ENCODE measurements at regions not wholly inside any gene's neighbourhood (a gene's known extent, or its start where the extent isn't known, plus 50 kb on each side); places are given as distances from the start of the nearest gene placed in this dataset.

GRCh38 chr1:37137014-37137413 lies 102.7 kb upstream of the GRIK3 start:
- H3K36me3 Mint-ChIP-seq, result no peaks in the 10 kb centered on the region
- peaks cover 5% of the 10 kb centered on the region for H3K27me3 Mint-ChIP-seq
- no peaks in the 10 kb centered on the region for H3K4me1 Mint-ChIP-seq
- no peak for ATAC-seq (ENCODE audit: low read depth)
- no peak for DNase-seq
- H3K4me3 Mint-ChIP-seq, result no peak overlapping the region
- POLR2A ChIA-PET, result no interaction called here
- H3K27ac Mint-ChIP-seq, result no peak overlapping the region
- H3K9me3 Mint-ChIP-seq, result no peaks in the 10 kb centered on the region

DNA sequence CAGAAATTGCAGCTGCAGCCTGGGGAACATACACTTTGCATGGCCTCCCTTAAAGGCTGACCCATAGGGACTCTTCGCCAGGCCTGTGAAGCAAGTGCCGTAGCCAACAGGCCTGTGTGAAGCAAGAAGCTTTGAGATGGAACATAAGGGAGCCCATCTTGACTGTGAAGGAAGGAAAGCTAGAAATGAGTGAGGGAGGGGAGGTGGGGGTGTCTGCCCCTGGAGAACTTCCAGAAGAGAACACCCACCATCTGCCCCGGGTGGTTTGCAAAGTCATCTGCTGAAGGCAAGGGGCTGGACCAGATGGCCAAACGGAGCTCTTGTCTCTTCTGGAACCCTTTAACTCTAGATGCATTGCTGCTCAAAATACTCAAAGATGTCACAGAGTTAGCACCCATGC lies 103.3 kb upstream of the GRIK3 start:
- H3K36me3 Mint-ChIP-seq, result no peaks in the 10 kb centered on the region
- DNase-seq, result no peak
- H3K9me3 Mint-ChIP-seq, result no peaks in the 10 kb centered on the region
- ATAC-seq (ENCODE audit: low read depth), result no peak
- peaks cover 6% of the 10 kb centered on the region for H3K27me3 Mint-ChIP-seq
- H3K27ac Mint-ChIP-seq, result no peak overlapping the region
- POLR2A ChIA-PET, result no interaction called here
- H3K4me1 Mint-ChIP-seq, result no peaks in the 10 kb centered on the region
- H3K4me3 Mint-ChIP-seq, result no peak overlapping the region

DNA sequence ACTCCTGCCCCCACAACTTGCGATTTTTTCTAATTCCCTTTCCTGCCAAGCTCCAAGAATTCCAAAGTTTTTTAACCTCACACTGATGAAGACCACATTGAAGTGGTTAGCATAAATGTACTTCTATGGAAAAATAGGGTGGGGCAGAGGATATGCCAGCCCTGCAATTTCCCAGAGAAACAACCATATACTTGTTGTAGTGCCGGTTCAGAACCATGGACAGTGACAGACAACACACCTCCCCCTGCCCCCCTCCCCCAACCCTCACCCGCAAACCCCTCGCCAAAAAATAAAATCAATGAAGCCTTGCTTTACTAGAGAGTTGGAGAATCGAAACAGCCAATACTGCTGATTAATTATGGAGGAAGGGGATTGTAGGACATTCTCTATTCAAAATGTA lies 109.5 kb upstream of the GRIK3 start:
- no peak for DNase-seq
- Mint-ChIP-seq H3K27me3 (peaks cover 10% of the 10 kb centered on the region), H3K36me3 (no peaks in the 10 kb centered on the region), H3K4me3 (no peak overlapping the region), H3K9me3 (no peaks in the 10 kb centered on the region), H3K4me1 (no peaks in the 10 kb centered on the region), H3K27ac (no peak overlapping the region)
- no peak for ATAC-seq (ENCODE audit: low read depth)
- POLR2A ChIA-PET, result no interaction called here

- peaks cover 10% of the 10 kb centered on the region for H3K27me3 Mint-ChIP-seq
- H3K36me3 Mint-ChIP-seq, result no peaks in the 10 kb centered on the region
- H3K4me3 Mint-ChIP-seq, result no peak overlapping the region
- H3K9me3 Mint-ChIP-seq, result no peaks in the 10 kb centered on the region
- H3K4me1 Mint-ChIP-seq, result no peaks in the 10 kb centered on the region
- no peak for ATAC-seq (ENCODE audit: low read depth)
- no peak overlapping the region for H3K27ac Mint-ChIP-seq
- POLR2A ChIA-PET, result no interaction called here
- no peak for DNase-seq
These were observed 111.8 kb upstream of the GRIK3 start for GRCh38 chr1:37146071-37146470.

- Mint-ChIP-seq H3K27me3 (peaks cover 8% of the 10 kb centered on the region), H3K4me1 (no peaks in the 10 kb centered on the region), H3K27ac (no peak overlapping the region), H3K9me3 (no peaks in the 10 kb centered on the region), H3K36me3 (no peaks in the 10 kb centered on the region), H3K4me3 (no peak overlapping the region)
- no peak for DNase-seq
- ATAC-seq (ENCODE audit: low read depth), result no peak
- POLR2A ChIA-PET, result no interaction called here
These were observed 113.1 kb upstream of the GRIK3 start for GRCh38 chr1:37147392-37147831.

- no peaks in the 10 kb centered on the region for H3K9me3 Mint-ChIP-seq
- no peak overlapping the region for H3K27ac Mint-ChIP-seq
- no peak for ATAC-seq (ENCODE audit: low read depth)
- POLR2A ChIA-PET, result no interaction called here
- H3K4me1 Mint-ChIP-seq, result no peaks in the 10 kb centered on the region
- no peak overlapping the region for H3K4me3 Mint-ChIP-seq
- no peaks in the 10 kb centered on the region for H3K36me3 Mint-ChIP-seq
- no peak for DNase-seq
- H3K27me3 Mint-ChIP-seq, result peaks cover 8% of the 10 kb centered on the region
These were observed 113.6 kb upstream of the GRIK3 start for GRCh38 chr1:37147906-37148305.

GRCh38 chr1:37148663-37149062 lies 114.3 kb upstream of the GRIK3 start:
- DNase-seq (no peak), ATAC-seq (ENCODE audit: low read depth) (no peak)
- Mint-ChIP-seq H3K36me3 (no peaks in the 10 kb centered on the region), H3K9me3 (no peaks in the 10 kb centered on the region), H3K27me3 (peaks cover 8% of the 10 kb centered on the region), H3K4me1 (no peaks in the 10 kb centered on the region), H3K27ac (no peak overlapping the region), H3K4me3 (no peak overlapping the region)
- POLR2A ChIA-PET, result no interaction called here

DNA sequence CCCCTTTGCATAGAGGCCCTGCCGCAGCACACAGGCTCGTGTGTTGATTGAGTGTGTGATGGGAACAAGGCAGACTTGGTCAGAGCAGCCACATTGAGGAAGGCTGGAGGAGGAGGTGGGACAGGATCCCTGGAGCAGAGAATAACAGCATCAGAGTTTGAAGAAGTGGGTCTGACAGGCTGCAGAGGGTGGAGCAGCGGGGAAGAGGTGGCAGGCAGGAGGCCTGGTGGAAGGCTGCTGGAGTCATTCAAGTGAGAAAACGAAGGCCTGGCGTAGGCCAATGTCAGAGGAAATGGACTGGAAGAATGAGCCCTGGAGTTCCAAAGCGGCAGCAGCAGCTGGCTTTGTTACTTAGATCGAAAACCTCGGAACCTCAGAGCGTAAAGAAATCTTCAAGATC lies 115.0 kb upstream of the GRIK3 start:
- no peak overlapping the region for H3K4me3 Mint-ChIP-seq
- POLR2A ChIA-PET, result interaction anchor here (0.6 kb wide), 1 partner anchor 556 kb away, joined by 3 read pairs; no protein-coding TSS in a partner anchor
- ATAC-seq (ENCODE audit: low read depth), result no peak
- H3K9me3 Mint-ChIP-seq, result no peaks in the 10 kb centered on the region
- no peaks in the 10 kb centered on the region for H3K4me1 Mint-ChIP-seq
- DNase-seq, result no peak
- no peaks in the 10 kb centered on the region for H3K36me3 Mint-ChIP-seq
- H3K27me3 Mint-ChIP-seq, result peaks cover 8% of the 10 kb centered on the region
- no peak overlapping the region for H3K27ac Mint-ChIP-seq

- Mint-ChIP-seq H3K4me3 (no peak overlapping the region), H3K4me1 (no peaks in the 10 kb centered on the region), H3K27ac (no peak overlapping the region), H3K27me3 (peaks cover 4% of the 10 kb centered on the region), H3K36me3 (no peaks in the 10 kb centered on the region), H3K9me3 (no peaks in the 10 kb centered on the region)
- POLR2A ChIA-PET, result no interaction called here
- ATAC-seq (ENCODE audit: low read depth), result no peak
- DNase-seq, result no peak
These were observed 116.7 kb upstream of the GRIK3 start for GRCh38 chr1:37150986-37151385.

DNA sequence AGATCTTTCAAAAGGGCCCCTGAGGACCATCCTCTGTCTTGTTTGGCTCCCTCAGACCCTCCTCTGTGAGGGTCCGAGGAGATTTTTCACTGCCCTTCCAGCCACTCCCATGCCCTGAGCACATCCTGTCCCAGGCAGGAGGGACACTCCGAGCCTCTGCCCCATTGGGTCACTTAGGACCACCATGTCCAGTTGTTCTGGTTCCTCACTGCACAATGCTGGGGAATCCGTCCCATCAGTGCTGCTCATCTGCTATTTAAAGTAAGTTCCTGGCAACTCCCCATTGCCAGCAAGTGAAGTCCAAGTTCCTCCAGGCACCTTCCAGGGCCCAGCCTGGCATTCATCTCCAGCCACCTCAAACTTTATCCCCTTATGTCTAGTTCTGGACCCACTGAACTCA lies 117.5 kb upstream of the GRIK3 start:
- Mint-ChIP-seq H3K27me3 (peaks cover 4% of the 10 kb centered on the region), H3K4me3 (no peak overlapping the region), H3K9me3 (no peaks in the 10 kb centered on the region), H3K4me1 (no peaks in the 10 kb centered on the region), H3K27ac (no peak overlapping the region), H3K36me3 (no peaks in the 10 kb centered on the region)
- POLR2A ChIA-PET, result no interaction called here
- DNase-seq, result no peak
- no peak for ATAC-seq (ENCODE audit: low read depth)

DNA sequence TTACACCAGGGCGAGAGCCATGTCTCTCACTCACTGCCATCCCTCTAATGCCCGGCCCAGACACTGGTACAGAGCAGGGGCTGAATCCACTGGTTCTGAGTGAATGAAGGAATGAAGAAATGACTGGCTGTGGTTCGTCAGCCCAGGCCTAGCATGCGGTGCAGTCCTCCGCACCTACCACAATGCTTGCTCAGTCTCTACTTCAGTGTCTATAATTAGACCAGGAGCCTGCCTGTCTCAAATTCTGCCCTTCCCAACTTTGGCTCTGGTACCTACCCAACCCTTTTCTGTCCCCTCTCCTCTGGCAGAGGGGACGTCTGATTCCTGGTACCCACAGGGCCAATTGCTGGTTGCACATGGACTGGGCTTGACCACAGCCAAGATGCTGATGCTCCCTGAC lies 118.2 kb upstream of the GRIK3 start:
- Mint-ChIP-seq H3K27me3 (peaks cover 4% of the 10 kb centered on the region), H3K36me3 (no peaks in the 10 kb centered on the region), H3K27ac (no peak overlapping the region), H3K4me3 (no peak overlapping the region), H3K4me1 (no peaks in the 10 kb centered on the region), H3K9me3 (no peaks in the 10 kb centered on the region)
- no peak for ATAC-seq (ENCODE audit: low read depth)
- POLR2A ChIA-PET, result no interaction called here
- no peak for DNase-seq

GRCh38 chr1:37153116-37154100 lies 119.1 kb upstream of the GRIK3 start:
- Mint-ChIP-seq H3K36me3 (no peaks in the 10 kb centered on the region), H3K4me3 (no peak overlapping the region), H3K4me1 (no peaks in the 10 kb centered on the region), H3K27me3 (peaks cover 4% of the 10 kb centered on the region), H3K9me3 (no peaks in the 10 kb centered on the region), H3K27ac (no peak overlapping the region)
- ATAC-seq (ENCODE audit: low read depth) (no peak), DNase-seq (no peak)
- POLR2A ChIA-PET, result no interaction called here

DNA sequence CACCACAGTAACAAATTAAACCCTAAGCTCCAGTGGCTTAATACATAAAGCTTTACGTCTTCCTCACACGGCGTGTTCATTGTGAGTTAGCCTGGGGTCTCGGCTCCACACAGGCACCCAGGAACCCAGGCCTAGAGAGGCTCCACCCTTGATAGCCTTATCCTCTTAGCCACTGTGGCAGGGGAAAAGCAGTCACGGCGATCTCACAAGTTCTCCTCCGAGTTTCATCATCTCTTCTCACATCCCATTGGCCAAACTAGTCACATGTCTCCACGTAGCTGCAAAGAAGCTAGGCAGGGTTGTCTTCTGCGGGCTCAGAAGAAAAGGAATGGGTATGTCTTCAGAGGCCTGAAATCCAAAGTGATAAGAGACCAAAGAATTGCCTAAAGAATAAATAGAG lies 122.3 kb upstream of the GRIK3 start:
- DNase-seq (no peak), ATAC-seq (ENCODE audit: low read depth) (no peak)
- POLR2A ChIA-PET, result no interaction called here
- peaks cover 2% of the 10 kb centered on the region for H3K9me3 Mint-ChIP-seq
- no peak overlapping the region for H3K4me3 Mint-ChIP-seq
- peaks cover 2% of the 10 kb centered on the region for H3K27me3 Mint-ChIP-seq
- H3K27ac Mint-ChIP-seq, result no peak overlapping the region
- H3K36me3 Mint-ChIP-seq, result no peaks in the 10 kb centered on the region
- no peaks in the 10 kb centered on the region for H3K4me1 Mint-ChIP-seq

DNA sequence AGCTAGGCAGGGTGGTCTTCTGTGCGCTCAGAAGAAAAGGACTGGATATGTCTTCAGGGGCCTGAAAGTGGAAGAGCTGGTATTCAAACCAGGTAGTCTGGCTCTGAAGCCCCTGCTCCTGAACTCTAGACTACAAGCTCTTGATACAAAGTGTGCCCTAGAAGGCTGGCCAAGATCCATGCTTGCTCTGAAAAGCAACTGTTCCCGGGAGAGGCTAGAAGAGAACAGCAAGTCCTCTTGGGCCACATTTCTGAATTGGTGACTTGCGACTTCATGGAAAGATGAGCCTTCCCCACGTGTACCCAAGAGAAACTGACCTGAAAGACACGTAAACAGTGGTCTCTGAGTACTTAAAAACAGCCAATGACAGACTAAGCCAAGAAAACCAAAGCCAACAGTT lies 123.3 kb upstream of the GRIK3 start:
- POLR2A ChIA-PET, result interaction anchor here (0.6 kb wide), 1 partner anchor 406 kb away, joined by 4 read pairs; no protein-coding TSS in a partner anchor
- H3K36me3 Mint-ChIP-seq, result no peaks in the 10 kb centered on the region
- H3K27ac Mint-ChIP-seq, result no peak overlapping the region
- H3K27me3 Mint-ChIP-seq, result peaks cover 2% of the 10 kb centered on the region
- no peaks in the 10 kb centered on the region for H3K4me1 Mint-ChIP-seq
- ATAC-seq (ENCODE audit: low read depth) (no peak), DNase-seq (no peak)
- peaks cover 2% of the 10 kb centered on the region for H3K9me3 Mint-ChIP-seq
- H3K4me3 Mint-ChIP-seq, result no peak overlapping the region

All from activated naive CD8-positive, alpha-beta T cell treated with anti-CD3 and anti-CD28 coated beads, Interleukin-2, amount 10 ng/mL, durations not matched to agents 7 days and 5 days (primary cell).